GM23248 (cell line): ENCODE measurements at regions not wholly inside any gene's neighbourhood (a gene's known extent, or its start where the extent isn't known, plus 50 kb on each side); places are given as distances from the start of the nearest gene placed in this dataset.
A peak's percentile ranks its signal among the peaks of the same experiment; 100 is the strongest.

Source experiments
- DNase-seq: peaks from one replicate; pipeline ENCODE4 v3.0.0-alpha.2; 2015
- H2AFZ ChIP-seq: fragments of 200-600 bp; sonication (generic); 2 replicates; pipeline ENCODE4 v1.6.1; 2016; ENCODE audit warnings: antibody characterized with exemption
- H3F3A ChIP-seq: fragments of 200-600 bp; sonication (generic); 2 replicates; pipeline ENCODE4 v1.6.1; 2016; ENCODE audit warnings: mild to moderate bottlenecking, antibody characterized with exemption, mixed run types; ENCODE audit not compliant: insufficient read depth
- H3K27ac ChIP-seq: fragments of 200-600 bp; sonication (generic); 2 replicates; pipeline ENCODE4 v1.5.1; 2016; ENCODE audit warnings: mild to moderate bottlenecking
- H3K27me3 ChIP-seq: fragments of 200-600 bp; sonication (generic); replicated peaks from 2 replicates; pipeline ENCODE4 v1.6.1; 2016; ENCODE audit warnings: mild to moderate bottlenecking; ENCODE audit not compliant: insufficient read depth
- H3K36me3 ChIP-seq: fragments of 200-600 bp; sonication (generic); 2 replicates; pipeline ENCODE4 v1.6.1; 2016; ENCODE audit warnings: low read depth, mild to moderate bottlenecking
- H3K4me1 ChIP-seq: fragments of 200-600 bp; sonication (generic); 2 replicates; pipeline ENCODE4 v1.6.1; 2016; ENCODE audit warnings: mild to moderate bottlenecking; ENCODE audit not compliant: insufficient read depth
- H3K4me2 ChIP-seq: fragments of 200-600 bp; sonication (generic); one replicate; pipeline ENCODE4 v1.6.1; 2016; ENCODE audit warnings: mild to moderate bottlenecking; ENCODE audit not compliant: unreplicated experiment
- H3K4me3 ChIP-seq: fragments of 200-600 bp; sonication (generic); 2 replicates; pipeline ENCODE4 v1.5.1; 2016; ENCODE audit warnings: mild to moderate bottlenecking
- H3K79me2 ChIP-seq: fragments of 200-600 bp; sonication (generic); 2 replicates; pipeline ENCODE4 v1.6.1; 2016; ENCODE audit warnings: mild to moderate bottlenecking; ENCODE audit not compliant: insufficient read depth
- H3K9ac ChIP-seq: fragments of 200-600 bp; sonication (generic); 2 replicates; pipeline ENCODE4 v1.6.1; 2016; ENCODE audit warnings: mild to moderate bottlenecking
- H3K9me2 ChIP-seq: fragments of 200-600 bp; sonication (generic); 2 replicates; pipeline ENCODE4 v1.6.1; 2016; ENCODE audit warnings: mixed run types, mild to moderate bottlenecking, moderate library complexity; ENCODE audit not compliant: insufficient read depth
- H3K9me3 ChIP-seq: fragments of 200-600 bp; sonication (generic); one replicate; pipeline ENCODE4 v1.6.1; 2017; ENCODE audit warnings: low read depth
- H4K20me1 ChIP-seq: fragments of 200-600 bp; sonication (generic); 2 replicates; pipeline ENCODE4 v1.6.0; 2016; ENCODE audit not compliant: insufficient read depth
- EZH2 ChIP-seq: fragments of 200-600 bp; sonication (generic); IDR thresholded peaks from 2 replicates; pipeline ENCODE4 v1.6.1; 2018; ENCODE audit warnings: antibody characterized with exemption, mild to moderate bottlenecking; ENCODE audit not compliant: insufficient read depth, poor library complexity, severe bottlenecking
- EZH2phosphoT487 ChIP-seq: fragments of 200-600 bp; sonication (generic); IDR thresholded peaks from 2 replicates; pipeline ENCODE4 v1.6.1; 2018; ENCODE audit warnings: antibody characterized with exemption, moderate library complexity, mild to moderate bottlenecking, low read depth; ENCODE audit not compliant: insufficient read depth
- WGBS, 2 experiments: methylation state at CpG; one replicate each; pipeline ENCODE4 v1.1.6; 2015 to 2017; ENCODE audit warnings: low lambda C conversion rate in 2 of 2, low coverage in 1 of 2; ENCODE audit errors: missing lambda C conversion rate in 2 of 2; 5-methylcytosine and 5-hydroxymethylcytosine counted together
- in situ Hi-C: fragments of 300-500 bp; cut with MboI; formaldehyde crosslinking; loops from 2 replicates; pipeline ENCODE4 v1.15.0; 2020

- WGBS, 2 experiments, result 11% methylated on average over 56 of the region's 56 CpGs
- H3K9me3 ChIP-seq, result no peaks in the 10 kb centered on the region
- H3K79me2 ChIP-seq, result no peaks in the 10 kb centered on the region
- H2AFZ ChIP-seq, result no peak overlapping the region
- no peaks in the 10 kb centered on the region for H3F3A ChIP-seq
- 0 out of 2 replicates have a peak overlapping the region, but pooled peaks have one; percentile 19 for H3K4me3 ChIP-seq
- TF ChIP-seq EZH2 (peak; percentile 95), EZH2phosphoT487 (peak; percentile 47; the same call in 1 of the 2 replicates)
- no peaks in the 10 kb centered on the region for H3K9me2 ChIP-seq
- in situ Hi-C loops, result no loop called here
- H3K36me3 ChIP-seq, result no peaks in the 10 kb centered on the region
- no peak overlapping the region for H3K27ac ChIP-seq
- H3K9ac ChIP-seq, result no peak overlapping the region
- H4K20me1 ChIP-seq, result no peaks in the 10 kb centered on the region
- H3K27me3 ChIP-seq, result peaks cover 100% of the 10 kb centered on the region
- H3K4me1 ChIP-seq, result peaks cover 6% of the 10 kb centered on the region; the same call in 1 of the 2 replicates
- DNase-seq, result no peak
- peak overlapping the region; percentile 20 for H3K4me2 ChIP-seq
These were observed 74.8 kb upstream of the POLG start for GRCh38 chr15:89409184-89410038.

GRCh38 chr15:89408372-89409183 is 74.0 kb upstream of the POLG start:
- TF ChIP-seq EZH2phosphoT487 (peak; percentile 47; the same call in 1 of the 2 replicates), EZH2 (peak; percentile 63)
- H3K4me3 ChIP-seq, result 0 out of 2 replicates have a peak overlapping the region, but pooled peaks have one; percentile 19
- H3K9me2 ChIP-seq, result no peaks in the 10 kb centered on the region
- no peak overlapping the region for H3K9ac ChIP-seq
- in situ Hi-C loops, result no loop called here
- WGBS, 2 experiments, result 17% methylated on average over 33 of the region's 33 CpGs
- no peaks in the 10 kb centered on the region for H3K79me2 ChIP-seq
- no peak overlapping the region for H3K27ac ChIP-seq
- no peaks in the 10 kb centered on the region for H3K9me3 ChIP-seq
- H3F3A ChIP-seq, result no peaks in the 10 kb centered on the region
- DNase-seq, result peak; percentile 21
- peaks cover 100% of the 10 kb centered on the region for H3K27me3 ChIP-seq
- H3K36me3 ChIP-seq, result no peaks in the 10 kb centered on the region
- no peak overlapping the region for H2AFZ ChIP-seq
- no peaks in the 10 kb centered on the region for H4K20me1 ChIP-seq
- peaks cover 6% of the 10 kb centered on the region; the same call in 1 of the 2 replicates for H3K4me1 ChIP-seq
- peak overlapping the region; percentile 20 for H3K4me2 ChIP-seq

- H3K4me2 ChIP-seq, result no peak overlapping the region
- in situ Hi-C loops, result no loop called here
These were observed 72.5 kb upstream of the POLG start for GRCh38 chr15:89406940-89407607.

More at GRCh38 chr15:89406940-89407607, 72.5 kb upstream of the POLG start:
- Histone ChIP-seq H3K79me2 (no peaks in the 10 kb centered on the region), H3K4me1 (peaks cover 6% of the 10 kb centered on the region; the same call in 1 of the 2 replicates), H3K9me2 (no peaks in the 10 kb centered on the region), H3K9ac (no peak overlapping the region), H3K27me3 (peaks cover 98% of the 10 kb centered on the region), H3F3A (no peaks in the 10 kb centered on the region), H2AFZ (no peak overlapping the region), H3K4me3 (peak overlapping the region; percentile 49), H3K36me3 (no peaks in the 10 kb centered on the region), H3K9me3 (no peaks in the 10 kb centered on the region), H4K20me1 (no peaks in the 10 kb centered on the region), H3K27ac (no peak overlapping the region)
- peak; percentile 73 for TF ChIP-seq EZH2
- peak; percentile 59; the same call in 1 of the 2 replicates for TF ChIP-seq EZH2phosphoT487
- WGBS, 2 experiments, result 5% methylated on average over 41 to 46 of the region's 46 CpGs
- peak; percentile 21 for DNase-seq
